ENCODE measurements at regions not wholly inside any gene's neighbourhood (a gene's known extent, or its start where the extent isn't known, plus 50 kb on each side); places are given as distances from the start of the nearest gene placed in this dataset.

- TF ChIP-seq POLR2AphosphoS5 (IDR thresholded peaks at IDR 0.05) (no peak), REST (IDR thresholded peaks at IDR 0.05; ENCODE audit: borderline replicate concordance) (no peak), MXI1 (conservative IDR thresholded peaks at IDR 0.05; ENCODE audit: poor library complexity, severe bottlenecking) (no peak)
- TF ChIP-seq, protein P1, sequence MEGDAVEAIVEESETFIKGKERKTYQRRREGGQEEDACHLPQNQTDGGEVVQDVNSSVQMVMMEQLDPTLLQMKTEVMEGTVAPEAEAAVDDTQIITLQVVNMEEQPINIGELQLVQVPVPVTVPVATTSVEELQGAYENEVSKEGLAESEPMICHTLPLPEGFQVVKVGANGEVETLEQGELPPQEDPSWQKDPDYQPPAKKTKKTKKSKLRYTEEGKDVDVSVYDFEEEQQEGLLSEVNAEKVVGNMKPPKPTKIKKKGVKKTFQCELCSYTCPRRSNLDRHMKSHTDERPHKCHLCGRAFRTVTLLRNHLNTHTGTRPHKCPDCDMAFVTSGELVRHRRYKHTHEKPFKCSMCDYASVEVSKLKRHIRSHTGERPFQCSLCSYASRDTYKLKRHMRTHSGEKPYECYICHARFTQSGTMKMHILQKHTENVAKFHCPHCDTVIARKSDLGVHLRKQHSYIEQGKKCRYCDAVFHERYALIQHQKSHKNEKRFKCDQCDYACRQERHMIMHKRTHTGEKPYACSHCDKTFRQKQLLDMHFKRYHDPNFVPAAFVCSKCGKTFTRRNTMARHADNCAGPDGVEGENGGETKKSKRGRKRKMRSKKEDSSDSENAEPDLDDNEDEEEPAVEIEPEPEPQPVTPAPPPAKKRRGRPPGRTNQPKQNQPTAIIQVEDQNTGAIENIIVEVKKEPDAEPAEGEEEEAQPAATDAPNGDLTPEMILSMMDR (IDR thresholded peaks at IDR 0.05; ENCODE audit: poor library complexity, severe bottlenecking) = no peak
Measured at GRCh38 chr19:5257155-5258045, 83.2 kb downstream of the PTPRS start.
